GM21529 (cell line): ENCODE measurements at regions not wholly inside any gene's neighbourhood (a gene's known extent, or its start where the extent isn't known, plus 50 kb on each side); places are given as distances from the start of the nearest gene placed in this dataset.

ENCODE experiments used
- ATAC-seq: cut with Tn5 transposase; IDR thresholded peaks from one replicate; pipeline ENCODE4 v1.9.1; 2021; ENCODE audit not compliant: unreplicated experiment

GRCh38 chr13:91154558-91155353 is 192.7 kb upstream of the MIR17HG start:
- ATAC-seq: peak; percentile 69

- ATAC-seq: no peak
These were observed 191.9 kb upstream of the MIR17HG start for GRCh38 chr13:91155512-91156114.

- ATAC-seq: no peak
These were observed 190.0 kb upstream of the MIR17HG start for GRCh38 chr13:91157273-91158016.

- no peak for ATAC-seq
These were observed 189.5 kb upstream of the MIR17HG start for GRCh38 chr13:91158017-91158395.

GRCh38 chr13:91162180-91162579 is 185.3 kb upstream of the MIR17HG start:
- ATAC-seq: no peak

- ATAC-seq: no peak
These were observed 184.9 kb upstream of the MIR17HG start for GRCh38 chr13:91162589-91162988.

GRCh38 chr13:91165758-91166157 is 181.7 kb upstream of the MIR17HG start:
- ATAC-seq: no peak

- ATAC-seq: no peak
These were observed 180.6 kb upstream of the MIR17HG start for GRCh38 chr13:91166714-91167511.

GRCh38 chr13:91167706-91168385 is 179.6 kb upstream of the MIR17HG start:
- no peak for ATAC-seq

- no peak for ATAC-seq
These were observed 179.1 kb upstream of the MIR17HG start for GRCh38 chr13:91168386-91168711.

- ATAC-seq: no peak
These were observed 178.0 kb upstream of the MIR17HG start for GRCh38 chr13:91169321-91170050.

- ATAC-seq: no peak
These were observed 175.3 kb upstream of the MIR17HG start for GRCh38 chr13:91172160-91172559.

GRCh38 chr13:91174886-91175501 is 172.5 kb upstream of the MIR17HG start:
- ATAC-seq: no peak

GRCh38 chr13:91178099-91178498 is 169.4 kb upstream of the MIR17HG start:
- ATAC-seq: no peak

- no peak for ATAC-seq
These were observed 165.6 kb upstream of the MIR17HG start for GRCh38 chr13:91181892-91182291.

- no peak for ATAC-seq
These were observed 163.1 kb upstream of the MIR17HG start for GRCh38 chr13:91184244-91184926.

- no peak for ATAC-seq
These were observed 162.1 kb upstream of the MIR17HG start for GRCh38 chr13:91185294-91185863.

GRCh38 chr13:91187522-91187921 is 160.0 kb upstream of the MIR17HG start:
- no peak for ATAC-seq

GRCh38 chr13:91189506-91189905 is 158.0 kb upstream of the MIR17HG start:
- no peak for ATAC-seq
